DND-41 (cell line): ENCODE measurements at regions not wholly inside any gene's neighbourhood (a gene's known extent, or its start where the extent isn't known, plus 50 kb on each side); places are given as distances from the start of the nearest gene placed in this dataset.

ENCODE experiments used
- CTCF ChIP-seq: IDR thresholded peaks from 2 replicates; pipeline ENCODE4 v1.5.1; 2012; ENCODE audit warnings: borderline replicate concordance, low read length, moderate library complexity, mild to moderate bottlenecking; ENCODE audit not compliant: poor library complexity, severe bottlenecking; ENCODE audit errors: extremely low read depth
- EZH2 ChIP-seq: IDR thresholded peaks from 3 replicates; pipeline ENCODE4 v1.6.1; 2012; ENCODE audit warnings: borderline replicate concordance, low read depth, mild to moderate bottlenecking, moderate library complexity, low read length, inconsistent platforms; ENCODE audit not compliant: severe bottlenecking

- no peak for TF ChIP-seq CTCF
- TF ChIP-seq EZH2 = no peak
Measured at GRCh38 chr18:10252494-10252893, 201.9 kb upstream of the APCDD1 start.
